A673 (cell line): ENCODE measurements at regions not wholly inside any gene's neighbourhood (a gene's known extent, or its start where the extent isn't known, plus 50 kb on each side); places are given as distances from the start of the nearest gene placed in this dataset.

Experiments used
- EZH2 ChIP-seq: fragments of 200-600 bp; sonication (generic); IDR thresholded peaks from 2 replicates; pipeline ENCODE4 v1.6.1; 2017; ENCODE audit warnings: borderline replicate concordance, low read depth, mild to moderate bottlenecking, mixed read lengths, antibody characterized with exemption, low read length; ENCODE audit not compliant: poor library complexity, severe bottlenecking
- TF ChIP-seq, protein P1 (sequence below): fragments of 300-800, 200-600 bp; sonication (generic); conservative IDR thresholded peaks from 2 replicates; pipeline ENCODE4 v1.5.1; 2017; ENCODE audit warnings: low read depth, mild to moderate bottlenecking, antibody characterized with exemption, low read length, moderate library complexity, mixed read lengths

DNA sequence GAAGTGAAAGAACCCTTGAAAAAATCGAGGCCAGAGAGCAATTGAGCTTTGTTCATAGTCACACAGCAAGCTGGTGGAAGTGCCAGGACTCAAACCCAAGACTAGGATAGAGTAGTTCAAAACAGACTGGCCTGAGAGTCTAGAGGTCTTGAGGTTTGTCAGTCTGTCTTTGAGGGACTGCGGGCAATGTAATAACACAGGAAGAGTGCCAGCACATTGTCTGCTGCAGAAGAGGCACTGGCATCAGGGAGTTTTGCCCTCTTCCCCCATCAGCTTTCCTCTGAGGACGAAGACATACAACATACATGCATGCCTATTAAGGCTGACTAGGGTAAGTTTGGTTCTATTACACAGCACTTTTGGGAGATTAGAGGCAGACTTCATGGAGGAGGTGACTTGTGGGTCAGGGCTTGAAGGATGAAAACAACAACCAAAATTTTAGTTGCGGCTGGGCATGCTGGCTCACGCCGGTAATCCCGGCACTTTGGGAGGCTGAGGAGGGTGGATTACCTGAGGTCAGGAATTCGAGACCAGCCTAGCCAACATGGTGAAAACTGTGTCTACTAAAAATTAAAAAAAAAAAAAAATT, 64.1 kb upstream of the LAS1L start:
- TF ChIP-seq, protein P1, sequence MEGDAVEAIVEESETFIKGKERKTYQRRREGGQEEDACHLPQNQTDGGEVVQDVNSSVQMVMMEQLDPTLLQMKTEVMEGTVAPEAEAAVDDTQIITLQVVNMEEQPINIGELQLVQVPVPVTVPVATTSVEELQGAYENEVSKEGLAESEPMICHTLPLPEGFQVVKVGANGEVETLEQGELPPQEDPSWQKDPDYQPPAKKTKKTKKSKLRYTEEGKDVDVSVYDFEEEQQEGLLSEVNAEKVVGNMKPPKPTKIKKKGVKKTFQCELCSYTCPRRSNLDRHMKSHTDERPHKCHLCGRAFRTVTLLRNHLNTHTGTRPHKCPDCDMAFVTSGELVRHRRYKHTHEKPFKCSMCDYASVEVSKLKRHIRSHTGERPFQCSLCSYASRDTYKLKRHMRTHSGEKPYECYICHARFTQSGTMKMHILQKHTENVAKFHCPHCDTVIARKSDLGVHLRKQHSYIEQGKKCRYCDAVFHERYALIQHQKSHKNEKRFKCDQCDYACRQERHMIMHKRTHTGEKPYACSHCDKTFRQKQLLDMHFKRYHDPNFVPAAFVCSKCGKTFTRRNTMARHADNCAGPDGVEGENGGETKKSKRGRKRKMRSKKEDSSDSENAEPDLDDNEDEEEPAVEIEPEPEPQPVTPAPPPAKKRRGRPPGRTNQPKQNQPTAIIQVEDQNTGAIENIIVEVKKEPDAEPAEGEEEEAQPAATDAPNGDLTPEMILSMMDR = no peak
- no peak for TF ChIP-seq EZH2
